ENCODE measurements at regions not wholly inside any gene's neighbourhood (a gene's known extent, or its start where the extent isn't known, plus 50 kb on each side); places are given as distances from the start of the nearest gene placed in this dataset.

DNA sequence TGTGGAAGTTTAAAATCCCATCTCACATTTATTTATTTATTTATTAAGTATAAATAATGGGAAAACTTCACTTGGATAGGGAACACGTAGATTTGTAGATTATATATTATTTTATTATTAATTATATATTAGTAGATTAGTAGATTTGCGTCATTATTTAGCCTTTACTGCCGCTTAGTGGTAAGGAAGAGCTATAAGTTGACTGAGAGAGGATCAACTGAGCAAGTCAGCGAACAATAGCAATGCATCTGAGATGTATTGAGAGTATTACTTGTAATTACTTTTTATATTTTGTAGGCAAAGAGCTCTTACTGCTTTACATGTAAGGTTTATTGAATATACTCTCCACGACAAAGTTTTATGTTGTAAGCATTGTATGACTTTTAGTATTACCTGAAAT lies 244.5 kb upstream of the ANKRD30A start:
- TF ChIP-seq ZNF274 (IDR thresholded peaks at IDR 0.05; ENCODE audit: low read depth, low read length) (no peak), YY1 (IDR thresholded peaks at IDR 0.05; ENCODE audit: insufficient read depth, insufficient read length) (no peak)

All from NT2/D1 (cell line).